WTC11 (cell line): ENCODE measurements at regions not wholly inside any gene's neighbourhood (a gene's known extent, or its start where the extent isn't known, plus 50 kb on each side); places are given as distances from the start of the nearest gene placed in this dataset.

Experiments used
- ATAC-seq: fragments of 200-7000 bp; cut with Tn5 transposase; 2 replicates; pipeline ENCODE4 v1.10.0; 2021; ENCODE audit warnings: mild to moderate bottlenecking, moderate library complexity
- CTCF ChIA-PET: fragments of 300-600 bp; sonication (Branson Sonifier 250); formaldehyde crosslinking; loops from one replicate; lab custom pipeline; 2021; ENCODE audit warnings: antibody characterized with exemption; lab: Charles Lee
- POLR2A ChIA-PET: fragments of 350-600 bp; sonication (Branson Sonifier 250); formaldehyde crosslinking; loops from one replicate; lab custom pipeline; 2021; ENCODE audit warnings: antibody characterized with exemption; lab: Charles Lee
- DNase-seq: peaks from one replicate; pipeline ENCODE4 v3.0.0; 2021; ENCODE audit warnings: low spot score
- H3K27ac Mint-ChIP-seq: 2 replicates; pipeline ENCODE4 v1.8.0; 2021; ENCODE audit warnings: mixed read lengths
- H3K27me3 Mint-ChIP-seq: 2 replicates; pipeline ENCODE4 v1.8.0; 2021; ENCODE audit warnings: low read depth, mild to moderate bottlenecking, moderate library complexity, mixed read lengths
- H3K36me3 Mint-ChIP-seq: 2 replicates; pipeline ENCODE4 v1.8.0; 2021; ENCODE audit warnings: mixed read lengths
- H3K4me1 Mint-ChIP-seq: 2 replicates; pipeline ENCODE4 v1.8.0; 2022; ENCODE audit warnings: mixed read lengths
- H3K4me3 Mint-ChIP-seq: 2 replicates; pipeline ENCODE4 v1.8.0; 2021; ENCODE audit warnings: mild to moderate bottlenecking, moderate library complexity, mixed read lengths
- H3K9me3 Mint-ChIP-seq: 2 replicates; pipeline ENCODE4 v1.8.0; 2021; ENCODE audit warnings: mixed read lengths
- ATF1 ChIP-seq: sonication (generic); formaldehyde crosslinking; IDR thresholded peaks from 2 replicates; pipeline ENCODE4 v1.8.1; 2023; ENCODE audit warnings: mild to moderate bottlenecking, moderate library complexity, missing genetic modification reagents
- CBFB ChIP-seq: sonication (generic); formaldehyde crosslinking; IDR thresholded peaks from 2 replicates; pipeline ENCODE4 v1.8.1; 2022; ENCODE audit warnings: mild to moderate bottlenecking, low read depth, missing genetic modification reagents
- EMX1 ChIP-seq: fragments of 250-450 bp; sonication (Bioruptor Pico); IDR thresholded peaks from 2 replicates; pipeline ENCODE4 v1.8.0; 2021; ENCODE audit warnings: mild to moderate bottlenecking
- ESRRA ChIP-seq: sonication (generic); formaldehyde crosslinking; IDR thresholded peaks from 2 replicates; pipeline ENCODE4 v1.8.1; 2022; ENCODE audit warnings: mild to moderate bottlenecking, missing genetic modification reagents, borderline replicate concordance
- GRHL2 ChIP-seq: fragments of 250-450 bp; sonication (Bioruptor Pico); IDR thresholded peaks from 2 replicates; pipeline ENCODE4 v1.8.0; 2022; ENCODE audit warnings: mild to moderate bottlenecking, moderate library complexity; ENCODE audit not compliant: insufficient replicate concordance, severe bottlenecking
- JUN ChIP-seq: sonication (generic); formaldehyde crosslinking; IDR thresholded peaks from 2 replicates; pipeline ENCODE4 v1.8.0; 2023; ENCODE audit warnings: mild to moderate bottlenecking, missing genetic modification reagents
- KAT7 ChIP-seq: sonication (generic); formaldehyde crosslinking; IDR thresholded peaks from 2 replicates; pipeline ENCODE4 v1.8.1; 2023; ENCODE audit warnings: missing genetic modification reagents, mild to moderate bottlenecking, borderline replicate concordance
- NFE2L1 ChIP-seq: sonication (generic); formaldehyde crosslinking; IDR thresholded peaks from 2 replicates; pipeline ENCODE4 v1.8.1; 2023; ENCODE audit warnings: missing genetic modification reagents
- NR3C1 ChIP-seq: sonication (generic); formaldehyde crosslinking; conservative IDR thresholded peaks from 2 replicates; pipeline ENCODE4 v1.8.1; 2023; ENCODE audit warnings: low read depth, mild to moderate bottlenecking, missing genetic modification reagents
- SMAD3 ChIP-seq: sonication (generic); formaldehyde crosslinking; IDR thresholded peaks from 2 replicates; pipeline ENCODE4 v1.8.0; 2022; ENCODE audit warnings: missing genetic modification reagents, mild to moderate bottlenecking, borderline replicate concordance
- ZNF317 ChIP-seq: sonication (generic); formaldehyde crosslinking; IDR thresholded peaks from 2 replicates; pipeline ENCODE4 v1.8.1; 2023; ENCODE audit warnings: low read depth, mild to moderate bottlenecking, moderate library complexity, missing genetic modification reagents, borderline replicate concordance
- ZNF416 ChIP-seq: fragments of 250-450 bp; sonication (Bioruptor Pico); IDR thresholded peaks from 2 replicates; pipeline ENCODE4 v1.9.0; 2021; ENCODE audit warnings: mild to moderate bottlenecking, inconsistent platforms
- ZNF671 ChIP-seq: fragments of 250-450 bp; sonication (Bioruptor Pico); IDR thresholded peaks from 2 replicates; pipeline ENCODE4 v1.8.0; 2021; ENCODE audit warnings: mild to moderate bottlenecking
- TF ChIP-seq, protein P1 (sequence below): sonication (generic); formaldehyde crosslinking; IDR thresholded peaks from 2 replicates; pipeline ENCODE4 v1.8.0; 2022; ENCODE audit warnings: mild to moderate bottlenecking, missing genetic modification reagents
- TF ChIP-seq, protein P2 (sequence below): sonication (generic); formaldehyde crosslinking; IDR thresholded peaks from 2 replicates; pipeline ENCODE4 v1.8.1; 2022; ENCODE audit warnings: mild to moderate bottlenecking, missing genetic modification reagents, moderate library complexity, borderline replicate concordance
- TF ChIP-seq, protein P3 (sequence below): sonication (generic); formaldehyde crosslinking; IDR thresholded peaks from 2 replicates; pipeline ENCODE4 v1.8.1; 2023; ENCODE audit warnings: mild to moderate bottlenecking, missing genetic modification reagents, borderline replicate concordance
- TF ChIP-seq, protein P4 (sequence below): fragments of 250-450 bp; sonication (Bioruptor Pico); IDR thresholded peaks from 2 replicates; pipeline ENCODE4 v1.8.0; 2021; ENCODE audit warnings: mild to moderate bottlenecking
- TF ChIP-seq, protein P5 (sequence below): sonication (generic); formaldehyde crosslinking; IDR thresholded peaks from 2 replicates; pipeline ENCODE4 v1.8.1; 2023; ENCODE audit warnings: mild to moderate bottlenecking, missing genetic modification reagents
- TF ChIP-seq, protein P6 (sequence below): sonication (generic); formaldehyde crosslinking; IDR thresholded peaks from 2 replicates; pipeline ENCODE4 v1.8.0; 2022; ENCODE audit warnings: mild to moderate bottlenecking, missing genetic modification reagents
- TF ChIP-seq, protein P7 (sequence below): sonication (generic); formaldehyde crosslinking; IDR thresholded peaks from 2 replicates; pipeline ENCODE4 v1.8.1; 2022; ENCODE audit warnings: low read depth, mild to moderate bottlenecking, moderate library complexity, missing genetic modification reagents, borderline replicate concordance

DNA sequence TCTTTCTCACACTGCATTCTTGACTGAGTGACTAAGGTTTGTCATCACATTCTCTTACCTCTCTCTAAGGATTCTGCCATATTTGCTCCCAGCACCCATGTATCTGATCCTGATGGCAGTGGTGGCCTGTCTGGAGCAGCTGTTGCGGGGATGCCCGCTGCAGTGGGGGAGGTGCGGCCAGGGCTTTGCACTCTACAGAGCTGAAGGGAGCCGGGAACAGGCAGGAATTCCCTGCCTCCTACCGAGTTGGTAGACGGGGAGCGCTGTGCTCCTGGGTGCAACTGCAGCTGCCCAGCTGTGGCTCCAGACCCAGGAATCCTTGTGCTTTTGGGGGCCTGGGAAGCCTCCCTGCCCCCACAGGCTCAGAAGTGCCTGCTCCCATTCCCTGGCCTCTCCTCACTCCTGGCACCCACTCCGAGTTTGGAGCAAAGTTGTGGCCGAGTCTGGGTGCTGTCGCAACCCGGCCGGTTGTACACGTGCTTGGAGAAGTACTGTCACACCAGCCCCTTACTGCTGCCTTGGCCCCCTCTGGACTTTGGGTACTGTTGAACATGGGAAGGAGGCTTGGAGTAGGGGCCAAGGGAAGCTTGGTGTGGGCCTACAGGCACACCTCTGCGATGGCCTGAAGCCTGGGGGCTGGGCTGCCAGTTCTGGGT, 106.9 kb upstream of the OR4E1 start (continued):
- TF ChIP-seq, protein P1, sequence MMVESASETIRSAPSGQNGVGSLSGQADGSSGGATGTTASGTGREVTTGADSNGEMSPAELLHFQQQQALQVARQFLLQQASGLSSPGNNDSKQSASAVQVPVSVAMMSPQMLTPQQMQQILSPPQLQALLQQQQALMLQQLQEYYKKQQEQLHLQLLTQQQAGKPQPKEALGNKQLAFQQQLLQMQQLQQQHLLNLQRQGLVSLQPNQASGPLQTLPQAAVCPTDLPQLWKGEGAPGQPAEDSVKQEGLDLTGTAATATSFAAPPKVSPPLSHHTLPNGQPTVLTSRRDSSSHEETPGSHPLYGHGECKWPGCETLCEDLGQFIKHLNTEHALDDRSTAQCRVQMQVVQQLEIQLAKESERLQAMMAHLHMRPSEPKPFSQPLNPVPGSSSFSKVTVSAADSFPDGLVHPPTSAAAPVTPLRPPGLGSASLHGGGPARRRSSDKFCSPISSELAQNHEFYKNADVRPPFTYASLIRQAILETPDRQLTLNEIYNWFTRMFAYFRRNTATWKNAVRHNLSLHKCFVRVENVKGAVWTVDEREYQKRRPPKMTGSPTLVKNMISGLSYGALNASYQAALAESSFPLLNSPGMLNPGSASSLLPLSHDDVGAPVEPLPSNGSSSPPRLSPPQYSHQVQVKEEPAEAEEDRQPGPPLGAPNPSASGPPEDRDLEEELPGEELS, result no peak

DNA sequence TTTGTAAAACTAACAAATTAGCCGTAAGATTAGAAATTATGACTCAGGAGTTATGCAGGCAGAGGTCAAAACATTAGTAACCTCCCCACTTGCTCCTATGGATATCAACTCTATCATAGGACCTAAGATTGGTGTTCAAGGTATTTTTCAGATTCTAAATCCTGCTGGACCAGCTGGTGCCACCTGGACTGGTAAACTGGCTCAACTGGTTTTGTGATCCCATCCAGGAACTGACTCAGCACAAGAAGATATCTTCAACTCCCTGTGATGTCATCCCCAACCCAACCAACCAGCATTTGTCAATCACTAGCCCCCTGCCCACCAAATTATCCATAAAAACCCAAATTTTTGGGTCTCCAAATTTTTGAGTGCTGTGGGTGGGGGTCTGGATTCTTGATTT, 98.1 kb upstream of the OR4E1 start:
- Mint-ChIP-seq H3K4me3 (no peak overlapping the region), H3K9me3 (no peaks in the 10 kb centered on the region), H3K27me3 (no peaks in the 10 kb centered on the region), H3K36me3 (no peaks in the 10 kb centered on the region), H3K4me1 (peaks cover 21% of the 10 kb centered on the region), H3K27ac (no peak overlapping the region)
- no peak for TF ChIP-seq GRHL2
- TF ChIP-seq, protein P2, sequence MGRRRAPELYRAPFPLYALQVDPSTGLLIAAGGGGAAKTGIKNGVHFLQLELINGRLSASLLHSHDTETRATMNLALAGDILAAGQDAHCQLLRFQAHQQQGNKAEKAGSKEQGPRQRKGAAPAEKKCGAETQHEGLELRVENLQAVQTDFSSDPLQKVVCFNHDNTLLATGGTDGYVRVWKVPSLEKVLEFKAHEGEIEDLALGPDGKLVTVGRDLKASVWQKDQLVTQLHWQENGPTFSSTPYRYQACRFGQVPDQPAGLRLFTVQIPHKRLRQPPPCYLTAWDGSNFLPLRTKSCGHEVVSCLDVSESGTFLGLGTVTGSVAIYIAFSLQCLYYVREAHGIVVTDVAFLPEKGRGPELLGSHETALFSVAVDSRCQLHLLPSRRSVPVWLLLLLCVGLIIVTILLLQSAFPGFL, result no peak
- no peak for TF ChIP-seq JUN (CRISPR knock-in tag)
- no peak for TF ChIP-seq NR3C1 (CRISPR knock-in tag)
- TF ChIP-seq, protein P3, sequence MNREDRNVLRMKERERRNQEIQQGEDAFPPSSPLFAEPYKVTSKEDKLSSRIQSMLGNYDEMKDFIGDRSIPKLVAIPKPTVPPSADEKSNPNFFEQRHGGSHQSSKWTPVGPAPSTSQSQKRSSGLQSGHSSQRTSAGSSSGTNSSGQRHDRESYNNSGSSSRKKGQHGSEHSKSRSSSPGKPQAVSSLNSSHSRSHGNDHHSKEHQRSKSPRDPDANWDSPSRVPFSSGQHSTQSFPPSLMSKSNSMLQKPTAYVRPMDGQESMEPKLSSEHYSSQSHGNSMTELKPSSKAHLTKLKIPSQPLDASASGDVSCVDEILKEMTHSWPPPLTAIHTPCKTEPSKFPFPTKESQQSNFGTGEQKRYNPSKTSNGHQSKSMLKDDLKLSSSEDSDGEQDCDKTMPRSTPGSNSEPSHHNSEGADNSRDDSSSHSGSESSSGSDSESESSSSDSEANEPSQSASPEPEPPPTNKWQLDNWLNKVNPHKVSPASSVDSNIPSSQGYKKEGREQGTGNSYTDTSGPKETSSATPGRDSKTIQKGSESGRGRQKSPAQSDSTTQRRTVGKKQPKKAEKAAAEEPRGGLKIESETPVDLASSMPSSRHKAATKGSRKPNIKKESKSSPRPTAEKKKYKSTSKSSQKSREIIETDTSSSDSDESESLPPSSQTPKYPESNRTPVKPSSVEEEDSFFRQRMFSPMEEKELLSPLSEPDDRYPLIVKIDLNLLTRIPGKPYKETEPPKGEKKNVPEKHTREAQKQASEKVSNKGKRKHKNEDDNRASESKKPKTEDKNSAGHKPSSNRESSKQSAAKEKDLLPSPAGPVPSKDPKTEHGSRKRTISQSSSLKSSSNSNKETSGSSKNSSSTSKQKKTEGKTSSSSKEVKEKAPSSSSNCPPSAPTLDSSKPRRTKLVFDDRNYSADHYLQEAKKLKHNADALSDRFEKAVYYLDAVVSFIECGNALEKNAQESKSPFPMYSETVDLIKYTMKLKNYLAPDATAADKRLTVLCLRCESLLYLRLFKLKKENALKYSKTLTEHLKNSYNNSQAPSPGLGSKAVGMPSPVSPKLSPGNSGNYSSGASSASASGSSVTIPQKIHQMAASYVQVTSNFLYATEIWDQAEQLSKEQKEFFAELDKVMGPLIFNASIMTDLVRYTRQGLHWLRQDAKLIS (CRISPR knock-in tag), result no peak
- TF ChIP-seq KAT7 (CRISPR knock-in tag), result no peak
- ATAC-seq, result no peak
- no peak for DNase-seq
- POLR2A ChIA-PET, result no interaction called here
- CTCF ChIA-PET, result interaction anchor here (0.8 kb wide), 1 partner anchor 207 kb away, joined by 3 read pairs; no protein-coding TSS in a partner anchor

DNA sequence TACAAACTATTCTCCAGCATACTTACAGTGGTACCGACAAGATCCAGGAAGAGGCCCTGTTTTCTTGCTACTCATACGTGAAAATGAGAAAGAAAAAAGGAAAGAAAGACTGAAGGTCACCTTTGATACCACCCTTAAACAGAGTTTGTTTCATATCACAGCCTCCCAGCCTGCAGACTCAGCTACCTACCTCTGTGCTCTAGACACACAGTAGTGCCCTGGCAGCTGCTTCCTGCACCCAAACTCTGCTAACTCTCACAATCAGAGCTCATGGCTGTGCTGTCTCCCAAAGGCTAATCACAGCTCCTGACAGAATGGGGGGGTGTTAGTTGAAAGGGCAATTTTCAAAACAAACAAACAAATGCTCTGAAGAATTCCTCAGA, 95.2 kb upstream of the OR4E1 start:
- no peaks in the 10 kb centered on the region for H3K36me3 Mint-ChIP-seq
- CTCF ChIA-PET, result interaction anchor here (1.1 to 3.6 kb wide), 8 partner anchors 10 to 83 kb away, joined by 3 to 29 read pairs (median 18); no protein-coding TSS in a partner anchor
- peaks cover 14% of the 10 kb centered on the region for H3K4me1 Mint-ChIP-seq
- POLR2A ChIA-PET, result interaction anchor here (0.6 kb wide), 1 partner anchor 1426 kb away, joined by 7 read pairs; no protein-coding TSS in a partner anchor
- ATAC-seq (no peak), DNase-seq (no peak)
- H3K27me3 Mint-ChIP-seq, result peaks cover 8% of the 10 kb centered on the region
- no peak overlapping the region for H3K4me3 Mint-ChIP-seq
- TF ChIP-seq, protein P4, sequence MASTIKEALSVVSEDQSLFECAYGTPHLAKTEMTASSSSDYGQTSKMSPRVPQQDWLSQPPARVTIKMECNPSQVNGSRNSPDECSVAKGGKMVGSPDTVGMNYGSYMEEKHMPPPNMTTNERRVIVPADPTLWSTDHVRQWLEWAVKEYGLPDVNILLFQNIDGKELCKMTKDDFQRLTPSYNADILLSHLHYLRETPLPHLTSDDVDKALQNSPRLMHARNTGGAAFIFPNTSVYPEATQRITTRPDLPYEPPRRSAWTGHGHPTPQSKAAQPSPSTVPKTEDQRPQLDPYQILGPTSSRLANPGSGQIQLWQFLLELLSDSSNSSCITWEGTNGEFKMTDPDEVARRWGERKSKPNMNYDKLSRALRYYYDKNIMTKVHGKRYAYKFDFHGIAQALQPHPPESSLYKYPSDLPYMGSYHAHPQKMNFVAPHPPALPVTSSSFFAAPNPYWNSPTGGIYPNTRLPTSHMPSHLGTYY (CRISPR knock-in tag), result no peak
- TF ChIP-seq ZNF416 (CRISPR knock-in tag), result no peak
- no peak for TF ChIP-seq ZNF671 (CRISPR knock-in tag)
- no peak for TF ChIP-seq ZNF317 (CRISPR knock-in tag)
- TF ChIP-seq, protein P5, sequence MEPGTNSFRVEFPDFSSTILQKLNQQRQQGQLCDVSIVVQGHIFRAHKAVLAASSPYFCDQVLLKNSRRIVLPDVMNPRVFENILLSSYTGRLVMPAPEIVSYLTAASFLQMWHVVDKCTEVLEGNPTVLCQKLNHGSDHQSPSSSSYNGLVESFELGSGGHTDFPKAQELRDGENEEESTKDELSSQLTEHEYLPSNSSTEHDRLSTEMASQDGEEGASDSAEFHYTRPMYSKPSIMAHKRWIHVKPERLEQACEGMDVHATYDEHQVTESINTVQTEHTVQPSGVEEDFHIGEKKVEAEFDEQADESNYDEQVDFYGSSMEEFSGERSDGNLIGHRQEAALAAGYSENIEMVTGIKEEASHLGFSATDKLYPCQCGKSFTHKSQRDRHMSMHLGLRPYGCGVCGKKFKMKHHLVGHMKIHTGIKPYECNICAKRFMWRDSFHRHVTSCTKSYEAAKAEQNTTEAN (CRISPR knock-in tag), result no peak
- TF ChIP-seq CBFB (CRISPR knock-in tag), result no peak
- TF ChIP-seq ATF1 (CRISPR knock-in tag), result no peak
- TF ChIP-seq, protein P6, sequence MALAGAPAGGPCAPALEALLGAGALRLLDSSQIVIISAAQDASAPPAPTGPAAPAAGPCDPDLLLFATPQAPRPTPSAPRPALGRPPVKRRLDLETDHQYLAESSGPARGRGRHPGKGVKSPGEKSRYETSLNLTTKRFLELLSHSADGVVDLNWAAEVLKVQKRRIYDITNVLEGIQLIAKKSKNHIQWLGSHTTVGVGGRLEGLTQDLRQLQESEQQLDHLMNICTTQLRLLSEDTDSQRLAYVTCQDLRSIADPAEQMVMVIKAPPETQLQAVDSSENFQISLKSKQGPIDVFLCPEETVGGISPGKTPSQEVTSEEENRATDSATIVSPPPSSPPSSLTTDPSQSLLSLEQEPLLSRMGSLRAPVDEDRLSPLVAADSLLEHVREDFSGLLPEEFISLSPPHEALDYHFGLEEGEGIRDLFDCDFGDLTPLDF, result no peak
- TF ChIP-seq, protein P7, sequence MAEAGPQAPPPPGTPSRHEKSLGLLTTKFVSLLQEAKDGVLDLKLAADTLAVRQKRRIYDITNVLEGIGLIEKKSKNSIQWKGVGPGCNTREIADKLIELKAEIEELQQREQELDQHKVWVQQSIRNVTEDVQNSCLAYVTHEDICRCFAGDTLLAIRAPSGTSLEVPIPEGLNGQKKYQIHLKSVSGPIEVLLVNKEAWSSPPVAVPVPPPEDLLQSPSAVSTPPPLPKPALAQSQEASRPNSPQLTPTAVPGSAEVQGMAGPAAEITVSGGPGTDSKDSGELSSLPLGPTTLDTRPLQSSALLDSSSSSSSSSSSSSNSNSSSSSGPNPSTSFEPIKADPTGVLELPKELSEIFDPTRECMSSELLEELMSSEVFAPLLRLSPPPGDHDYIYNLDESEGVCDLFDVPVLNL, result no peak
- no peak for TF ChIP-seq EMX1 (CRISPR knock-in tag)
- no peak for TF ChIP-seq ESRRA (CRISPR knock-in tag)
- TF ChIP-seq SMAD3 (CRISPR knock-in tag), result no peak
- TF ChIP-seq NFE2L1 (CRISPR knock-in tag), result no peak
- no peaks in the 10 kb centered on the region for H3K9me3 Mint-ChIP-seq
- no peak overlapping the region for H3K27ac Mint-ChIP-seq
